ENCODE measurements at regions not wholly inside any gene's neighbourhood (a gene's known extent, or its start where the extent isn't known, plus 50 kb on each side); places are given as distances from the start of the nearest gene placed in this dataset.

- TF ChIP-seq CTCF (conservative IDR thresholded peaks at IDR 0.05; ENCODE audit: low read depth in 2 of 2) = no peak
- no peak for TF ChIP-seq EZH2 (IDR thresholded peaks at IDR 0.05; ENCODE audit: low read depth, unreplicated experiment)
- TF ChIP-seq REST (IDR thresholded peaks at IDR 0.05; ENCODE audit: unreplicated experiment) = no peak
- no peak for TF ChIP-seq POLR2AphosphoS5 (IDR thresholded peaks at IDR 0.05; ENCODE audit: low read depth)
Measured at GRCh38 chr2:212939777-212940531, 211.5 kb downstream of the IKZF2 start.

Data from GM23338 (cell line).